ENCODE measurements at regions not wholly inside any gene's neighbourhood (a gene's known extent, or its start where the extent isn't known, plus 50 kb on each side); places are given as distances from the start of the nearest gene placed in this dataset.

- no peaks in the 10 kb centered on the region for H3K4me1 ChIP-seq (ENCODE audit: insufficient read depth, low read length)
- intact Hi-C loops (cut with DNase I, micrococcal nuclease) = no loop called here
- H3K4me3 ChIP-seq (ENCODE audit: low read length) = no peak overlapping the region
- Mint-ChIP-seq H3K4me3 (no peak overlapping the region), H3K27ac (no peak overlapping the region), H3K27me3 (no peaks in the 10 kb centered on the region), H3K36me3 (ENCODE audit: low read depth) (no peaks in the 10 kb centered on the region), H3K9me3 (no peaks in the 10 kb centered on the region), H3K4me1 (ENCODE audit: low read depth) (no peaks in the 10 kb centered on the region)
- ATAC-seq (ENCODE audit: poor library complexity) (no peak), DNase-seq (no peak)
- POLR2A ChIA-PET = no interaction called here
- no peak overlapping the region for H3K27ac ChIP-seq (ENCODE audit: low read depth in 1 of 2, low read length in 2 of 2)
- H3K36me3 ChIP-seq (ENCODE audit: insufficient read depth, low read length) = no peaks in the 10 kb centered on the region
- CTCF ChIA-PET = no interaction called here
- no peak for TF ChIP-seq CTCF (IDR thresholded peaks at IDR 0.05)
- H3K27me3 ChIP-seq (ENCODE audit: control insufficient read depth in 1 of 2, insufficient read depth in 2 of 2, low read length in 2 of 2) = no peaks in the 10 kb centered on the region
- no peaks in the 10 kb centered on the region for H3K9me3 ChIP-seq (ENCODE audit: control insufficient read depth in 1 of 2, insufficient read depth in 1 of 2, low read length in 2 of 2)
Observed at GRCh38 chr2:150693556-150693955, 206.1 kb upstream of the RND3 start.

- no peaks in the 10 kb centered on the region for H3K36me3 Mint-ChIP-seq (ENCODE audit: low read depth)
- no peak overlapping the region for H3K27ac Mint-ChIP-seq
- no peak for DNase-seq
- ChIA-PET POLR2A (no interaction called here), CTCF (no interaction called here)
- Histone ChIP-seq H3K9me3 (ENCODE audit: control insufficient read depth in 1 of 2, insufficient read depth in 1 of 2, low read length in 2 of 2) (no peaks in the 10 kb centered on the region), H3K27me3 (ENCODE audit: control insufficient read depth in 1 of 2, insufficient read depth in 2 of 2, low read length in 2 of 2) (no peaks in the 10 kb centered on the region), H3K4me3 (ENCODE audit: low read length) (no peak overlapping the region), H3K27ac (ENCODE audit: low read depth in 1 of 2, low read length in 2 of 2) (no peak overlapping the region), H3K36me3 (ENCODE audit: insufficient read depth, low read length) (no peaks in the 10 kb centered on the region), H3K4me1 (ENCODE audit: insufficient read depth, low read length) (no peaks in the 10 kb centered on the region)
- no peak for ATAC-seq (ENCODE audit: poor library complexity)
- H3K4me3 Mint-ChIP-seq = no peak overlapping the region
- no peaks in the 10 kb centered on the region for H3K4me1 Mint-ChIP-seq (ENCODE audit: low read depth)
- H3K27me3 Mint-ChIP-seq = no peaks in the 10 kb centered on the region
- intact Hi-C loops (cut with DNase I, micrococcal nuclease) = no loop called here
- H3K9me3 Mint-ChIP-seq = no peaks in the 10 kb centered on the region
- no peak for TF ChIP-seq CTCF (IDR thresholded peaks at IDR 0.05)
Observed at GRCh38 chr2:150690870-150691269, 203.4 kb upstream of the RND3 start.

GRCh38 chr2:150690261-150690660, 202.8 kb upstream of the RND3 start:
- Mint-ChIP-seq H3K9me3 (no peaks in the 10 kb centered on the region), H3K27ac (no peak overlapping the region), H3K4me3 (no peak overlapping the region), H3K27me3 (no peaks in the 10 kb centered on the region), H3K4me1 (ENCODE audit: low read depth) (no peaks in the 10 kb centered on the region), H3K36me3 (ENCODE audit: low read depth) (no peaks in the 10 kb centered on the region)
- Histone ChIP-seq H3K4me1 (ENCODE audit: insufficient read depth, low read length) (no peaks in the 10 kb centered on the region), H3K27ac (ENCODE audit: low read depth in 1 of 2, low read length in 2 of 2) (no peak overlapping the region), H3K36me3 (ENCODE audit: insufficient read depth, low read length) (no peaks in the 10 kb centered on the region), H3K27me3 (ENCODE audit: control insufficient read depth in 1 of 2, insufficient read depth in 2 of 2, low read length in 2 of 2) (no peaks in the 10 kb centered on the region), H3K4me3 (ENCODE audit: low read length) (no peak overlapping the region), H3K9me3 (ENCODE audit: control insufficient read depth in 1 of 2, insufficient read depth in 1 of 2, low read length in 2 of 2) (no peaks in the 10 kb centered on the region)
- TF ChIP-seq CTCF (IDR thresholded peaks at IDR 0.05) = no peak
- POLR2A ChIA-PET = no interaction called here
- CTCF ChIA-PET = no interaction called here
- ATAC-seq (ENCODE audit: poor library complexity) (no peak), DNase-seq (no peak)
- intact Hi-C loops (cut with DNase I, micrococcal nuclease) = no loop called here

Data from CD4-positive, alpha-beta T cell (primary cell).